ENCODE measurements at regions not wholly inside any gene's neighbourhood (a gene's known extent, or its start where the extent isn't known, plus 50 kb on each side); places are given as distances from the start of the nearest gene placed in this dataset.
"Not testable (repeated sequence)": the region's sequence is repeated elsewhere in the genome, so short reads cannot be mapped to it uniquely, and the experiment has no call there.

- DNase-seq (ENCODE audit: low spot score), result no peak
Observed at GRCh38 chr5:92147798-92148197, 764.7 kb upstream of the ARRDC3 start.

DNA sequence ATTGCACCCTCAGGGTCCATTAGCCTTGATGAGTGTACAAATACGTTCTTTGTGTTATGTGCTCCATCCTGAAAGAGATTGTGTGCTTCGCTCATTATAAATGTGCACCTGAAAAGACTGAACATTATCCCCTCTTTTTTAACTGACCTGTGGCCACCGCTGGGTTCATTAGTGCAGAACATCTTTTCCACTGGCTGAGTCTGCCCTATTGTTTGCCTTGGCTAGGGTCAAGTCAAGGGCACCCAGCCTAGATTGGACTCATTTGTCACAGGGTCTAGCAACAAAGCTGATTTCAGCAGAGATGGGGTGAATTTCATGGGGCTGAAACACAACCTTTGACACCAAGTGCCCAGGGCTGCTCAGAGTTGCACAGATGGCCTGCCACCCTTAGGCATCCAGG, 764.1 kb upstream of the ARRDC3 start:
- DNase-seq (ENCODE audit: low spot score), result no peak

- no peak for DNase-seq (ENCODE audit: low spot score)
Observed at GRCh38 chr5:92145852-92146251, 762.7 kb upstream of the ARRDC3 start.

DNA sequence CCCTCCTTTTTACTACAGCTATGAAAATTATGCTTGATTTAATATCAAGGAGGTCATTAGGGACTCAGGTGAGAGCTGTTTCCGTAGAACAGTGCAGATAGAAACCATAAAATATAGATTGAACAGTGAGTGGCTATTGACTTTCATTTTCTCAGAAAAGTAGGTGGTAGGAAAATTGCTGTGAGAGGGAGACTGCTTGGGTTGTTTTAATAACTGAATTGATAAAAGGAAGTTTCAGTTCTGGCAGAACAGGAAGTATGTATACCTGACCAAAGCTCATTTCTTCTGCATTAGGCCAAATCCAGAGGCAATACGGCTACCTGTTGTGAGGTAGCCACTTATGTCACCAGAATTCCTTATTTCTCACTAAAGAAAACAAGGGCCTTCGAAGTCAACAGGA, 761.7 kb upstream of the ARRDC3 start:
- DNase-seq (ENCODE audit: low spot score), result no peak

DNA sequence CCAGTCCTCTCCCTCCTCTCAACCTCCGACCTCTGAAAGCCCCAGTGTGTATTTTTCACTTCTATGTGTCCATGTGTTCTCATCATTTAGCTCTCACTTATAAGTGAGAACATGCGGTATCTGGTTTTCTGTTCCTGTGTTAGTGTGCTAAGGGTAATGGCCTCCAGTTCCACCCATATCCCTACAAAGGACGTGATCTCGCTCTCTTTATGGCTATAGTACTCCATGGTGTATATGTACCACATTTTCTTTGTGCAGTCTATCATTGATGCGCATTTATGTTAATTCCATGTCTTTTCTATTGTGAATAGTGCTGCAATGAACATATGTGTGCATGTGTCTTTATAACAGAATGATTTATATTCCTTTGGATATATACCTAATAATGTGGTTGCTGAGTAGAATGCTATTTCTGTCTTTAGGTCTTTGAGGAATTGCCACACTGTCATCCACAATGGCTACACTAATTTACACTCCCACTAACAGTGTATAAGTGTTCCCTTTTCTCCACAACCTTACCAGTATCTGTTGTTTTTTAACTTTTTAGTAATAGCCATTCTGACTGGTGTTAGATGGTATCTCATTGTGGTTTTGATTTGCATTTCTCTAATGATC, 749.3 kb upstream of the ARRDC3 start:
- not testable (repeated sequence) for DNase-seq (ENCODE audit: low spot score)

DNA sequence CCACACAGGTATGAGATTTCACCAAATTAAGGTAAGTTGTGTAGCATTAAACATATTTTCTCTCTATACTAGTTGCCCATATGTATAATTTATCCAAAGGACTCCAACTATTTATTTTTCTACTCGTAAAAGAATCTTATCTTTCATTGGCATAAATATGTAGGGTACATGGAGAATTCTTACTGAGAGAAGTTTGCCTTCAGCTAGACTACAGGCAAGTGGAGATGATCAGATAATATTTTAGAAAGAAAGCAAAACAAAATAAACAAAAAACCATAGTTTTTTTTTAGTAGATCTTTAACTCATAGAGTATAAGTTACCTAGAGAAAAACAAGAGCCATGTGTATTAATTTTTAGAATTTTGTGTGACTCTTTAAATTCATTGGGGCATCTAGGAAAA, 743.1 kb upstream of the ARRDC3 start:
- no peak for DNase-seq (ENCODE audit: low spot score)

- DNase-seq (ENCODE audit: low spot score), result no peak
Observed at GRCh38 chr5:92119110-92119509, 736.0 kb upstream of the ARRDC3 start.

DNA sequence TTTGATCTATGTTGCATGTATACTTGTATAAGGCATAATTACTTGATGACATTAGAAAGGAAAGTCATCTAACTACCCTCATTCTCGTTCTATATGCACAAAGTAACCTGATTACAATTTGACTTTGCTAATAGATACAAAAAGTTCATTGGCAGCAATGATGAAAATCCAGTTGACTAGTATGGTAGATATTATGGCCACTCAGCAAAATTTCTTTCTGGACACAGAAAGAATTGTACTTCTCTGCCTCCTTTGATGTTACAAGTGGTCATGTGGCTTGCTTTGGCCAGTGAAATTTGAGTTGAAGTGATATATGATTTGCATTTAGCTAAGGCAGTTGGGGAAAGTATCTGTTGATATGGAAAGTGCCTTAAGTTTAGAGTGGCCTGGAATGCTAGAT, 723.7 kb upstream of the ARRDC3 start:
- DNase-seq (ENCODE audit: low spot score), result no peak

DNA sequence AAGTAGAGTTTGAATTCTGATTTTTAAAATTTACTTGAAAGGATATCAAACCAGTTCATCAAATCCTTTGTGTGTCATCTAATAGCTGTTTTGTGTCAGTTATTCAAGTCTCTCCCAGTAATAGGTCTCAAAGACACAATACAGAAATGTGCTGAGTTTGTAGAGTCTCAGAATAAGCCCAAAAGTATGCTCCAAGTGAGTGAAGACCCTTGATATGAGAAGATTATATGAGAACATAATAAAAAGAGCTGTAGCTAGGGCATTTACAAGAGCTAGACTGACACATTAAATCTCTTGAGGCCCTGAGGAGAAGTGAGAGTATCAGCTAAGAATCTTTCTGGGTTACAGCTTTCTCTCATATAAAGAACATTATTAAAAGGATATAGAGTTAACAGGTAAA, 721.0 kb upstream of the ARRDC3 start:
- DNase-seq (ENCODE audit: low spot score), result no peak

DNA sequence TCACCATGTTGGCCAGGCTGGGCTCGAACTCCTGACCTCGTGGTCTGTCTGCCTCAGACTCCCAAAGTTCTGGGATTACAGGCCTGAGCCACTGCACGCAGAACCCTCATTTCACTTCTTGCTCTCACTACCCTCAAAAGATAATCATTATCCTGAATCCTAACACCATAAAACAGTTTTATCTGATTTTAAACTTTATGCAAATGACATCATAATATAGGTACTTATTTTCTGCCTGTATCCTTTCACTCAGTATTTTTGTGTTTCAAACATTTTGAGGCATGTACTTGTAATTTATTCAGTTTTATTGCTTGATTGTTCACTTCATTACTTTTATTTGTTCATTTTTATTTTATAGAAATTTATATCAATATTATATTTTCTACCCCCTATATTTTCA, 719.2 kb upstream of the ARRDC3 start:
- no peak for DNase-seq (ENCODE audit: low spot score)

GRCh38 chr5:92092239-92092638, 709.1 kb upstream of the ARRDC3 start:
- no peak for DNase-seq (ENCODE audit: low spot score)

GRCh38 chr5:92086059-92086811, 703.1 kb upstream of the ARRDC3 start:
- no peak for DNase-seq (ENCODE audit: low spot score)

DNA sequence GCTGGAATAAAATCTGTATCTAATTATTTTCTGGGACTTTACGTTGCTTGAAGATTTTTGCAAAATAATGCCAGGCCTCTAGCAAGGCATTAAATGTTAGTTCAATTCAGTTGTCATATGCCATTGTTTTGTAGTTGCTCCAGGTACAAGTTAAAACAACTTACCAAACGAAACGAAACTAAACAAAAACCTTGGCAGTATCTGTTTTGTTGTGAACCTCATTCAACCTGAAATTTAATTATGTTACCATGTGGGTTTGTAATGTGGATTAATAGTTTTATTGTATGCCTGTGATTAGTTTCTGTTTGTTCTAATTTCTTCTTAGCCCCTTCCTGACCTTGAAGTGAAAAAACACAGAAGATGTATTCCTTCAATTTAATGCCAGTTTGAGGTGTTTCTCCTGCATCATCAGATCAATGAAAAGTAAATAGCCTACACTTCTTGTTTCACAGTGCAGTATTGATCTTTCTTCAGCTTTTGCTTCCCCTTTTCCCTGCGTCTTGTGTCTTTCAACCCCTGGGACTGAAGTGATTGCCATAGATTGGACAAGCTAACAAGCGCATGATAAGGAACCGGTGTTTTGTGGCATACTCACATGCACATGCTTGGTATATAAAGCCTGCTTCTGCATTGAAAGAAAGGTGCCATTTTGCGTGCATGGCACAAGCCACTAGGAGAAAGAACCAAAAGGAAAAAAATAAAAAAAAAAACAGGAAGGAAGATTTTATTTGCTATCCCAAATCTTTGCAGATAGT, 699.0 kb upstream of the ARRDC3 start:
- no peak for DNase-seq (ENCODE audit: low spot score)

DNA sequence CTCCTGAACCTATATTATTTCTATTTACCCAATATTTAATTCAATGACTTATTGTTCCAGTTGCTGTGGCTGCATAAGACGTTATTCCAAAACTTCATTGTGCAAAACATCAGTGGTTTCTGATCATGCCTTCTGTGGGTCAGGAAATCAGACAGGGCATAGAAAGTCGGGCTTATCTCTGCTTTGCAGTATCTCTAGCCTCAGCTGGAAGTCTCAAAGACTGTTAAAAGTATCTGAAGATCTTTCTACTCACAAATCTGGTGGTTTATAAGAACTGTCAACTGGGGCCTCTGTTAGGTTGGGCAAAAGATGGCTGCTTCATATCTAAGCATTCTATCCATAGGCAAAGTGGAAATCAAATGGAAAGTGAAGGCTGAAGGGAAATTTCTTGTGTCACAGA, 687.7 kb upstream of the ARRDC3 start:
- no peak for DNase-seq (ENCODE audit: low spot score)

GRCh38 chr5:92064993-92065392, 681.9 kb upstream of the ARRDC3 start:
- no peak for DNase-seq (ENCODE audit: low spot score)

GRCh38 chr5:92051741-92052140, 668.6 kb upstream of the ARRDC3 start:
- DNase-seq (ENCODE audit: low spot score), result no peak

- no peak for DNase-seq (ENCODE audit: low spot score)
Observed at GRCh38 chr5:92050970-92051369, 667.9 kb upstream of the ARRDC3 start.

DNA sequence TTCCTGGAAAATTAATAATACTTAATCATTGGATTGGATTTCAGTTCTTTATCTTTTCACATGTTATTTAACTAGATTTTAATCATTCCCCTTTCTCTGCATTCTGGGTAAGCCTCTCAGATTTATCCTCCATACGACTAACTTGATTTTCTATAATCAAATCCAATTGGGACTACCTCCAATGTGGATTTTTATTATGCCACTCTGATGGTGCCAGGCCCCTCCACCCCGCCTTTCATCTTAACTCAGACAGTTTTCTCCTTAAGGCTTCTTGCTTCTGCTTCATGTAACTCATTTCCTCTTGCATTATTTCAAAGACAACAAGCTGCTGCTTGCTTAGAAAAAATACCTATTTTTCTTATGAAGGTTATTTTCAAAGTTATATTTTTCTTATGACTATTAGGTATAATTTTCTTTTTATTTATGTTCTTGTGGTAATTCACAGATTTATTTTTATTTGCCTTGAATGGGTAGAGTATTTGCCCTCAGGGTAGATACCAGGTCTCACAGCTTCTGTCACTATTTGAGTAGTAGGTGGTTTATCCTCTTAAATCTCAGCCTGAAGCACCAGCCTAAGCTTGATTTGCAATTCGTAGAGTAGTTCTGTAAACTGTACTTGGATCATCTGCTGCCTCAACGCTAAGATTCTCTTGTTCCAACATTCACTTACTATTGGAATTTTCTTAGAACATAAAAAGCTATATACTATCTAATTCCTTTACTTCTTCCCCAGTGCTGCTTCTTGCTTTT, 659.0 kb upstream of the ARRDC3 start:
- DNase-seq (ENCODE audit: low spot score), result no peak

DNA sequence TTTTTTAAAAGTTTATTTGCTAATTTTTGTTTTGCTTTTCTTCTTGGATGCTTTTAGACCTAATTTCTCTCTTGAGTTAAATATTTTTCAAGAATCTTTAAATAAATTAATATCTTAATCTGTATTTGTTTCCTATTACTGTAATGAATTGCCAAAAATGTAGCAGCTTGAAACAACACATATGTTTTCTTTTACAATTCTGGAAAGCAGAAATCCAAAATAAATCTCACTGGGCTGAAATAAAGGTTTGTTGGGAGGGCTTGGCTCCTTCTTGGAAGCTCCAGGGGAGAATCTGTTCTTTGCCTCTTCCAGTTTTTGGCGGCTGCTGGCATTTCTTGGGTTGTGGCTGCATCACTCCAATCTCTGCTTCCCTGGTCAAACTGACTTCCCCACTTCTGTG, 658.1 kb upstream of the ARRDC3 start:
- no peak for DNase-seq (ENCODE audit: low spot score)

- not testable (repeated sequence) for DNase-seq (ENCODE audit: low spot score)
Observed at GRCh38 chr5:92029792-92030191, 646.7 kb upstream of the ARRDC3 start.

GRCh38 chr5:92023555-92023954, 640.4 kb upstream of the ARRDC3 start:
- DNase-seq (ENCODE audit: low spot score), result no peak

GRCh38 chr5:92023141-92023471, 640.0 kb upstream of the ARRDC3 start:
- DNase-seq (ENCODE audit: low spot score), result no peak
